Heart left ventricle (tissue), 16 donors: ENCODE measurements at regions not wholly inside any gene's neighbourhood (a gene's known extent, or its start where the extent isn't known, plus 50 kb on each side); places are given as distances from the start of the nearest gene placed in this dataset.

Source experiments
- ATAC-seq, 4 donors: fragments of 200-7000 bp; cut with Tn5 transposase; one replicate each; pipeline ENCODE4 v1.9.1; 2020 to 2022; ENCODE audit warnings: moderate library complexity in 4 of 4, mild to moderate bottlenecking in 3 of 4, moderate number of reproducible peaks in 1 of 4
- DNase-seq, 5 donors: peaks; one replicate each; pipeline ENCODE4 v3.0.0-alpha.2; 2020
- H3K27ac ChIP-seq, 12 donors: fragments of 200-600 bp; sonication (generic) in 4 of 12; one replicate each; pipeline versions ENCODE4 v1.5.0 to v1.8.0; 2016 to 2022; ENCODE audit warnings: mild to moderate bottlenecking in 2 of 12
- H3K27me3 ChIP-seq, 9 donors: fragments of 200-600 bp; sonication (generic) in 2 of 9; one replicate each; pipeline versions ENCODE4 v1.5.1 to v1.8.0; 2016 to 2022; ENCODE audit warnings: mild to moderate bottlenecking in 3 of 9
- H3K36me3 ChIP-seq, 9 donors: fragments of 200-600 bp; sonication (generic) in 2 of 9; one replicate each; pipeline versions ENCODE4 v1.5.0 to v1.8.0; 2018 to 2022; ENCODE audit warnings: mild to moderate bottlenecking in 2 of 9
- H3K4me1 ChIP-seq, 12 donors: fragments of 200-600 bp; sonication (generic) in 4 of 12; one replicate each; pipeline versions ENCODE4 v1.5.0 to v1.8.0; 2016 to 2022; ENCODE audit warnings: mild to moderate bottlenecking in 3 of 12
- H3K4me3 ChIP-seq, 12 donors: fragments of 200-600 bp; sonication (generic) in 4 of 12; one replicate each; pipeline versions ENCODE4 v1.5.0 to v1.8.0; 2017 to 2022; ENCODE audit warnings: mild to moderate bottlenecking in 9 of 12, moderate library complexity in 4 of 12
- H3K9me3 ChIP-seq, 12 donors: fragments of 200-600 bp; sonication (generic) in 4 of 12; one replicate each; pipeline versions ENCODE4 v1.5.0 to v1.8.0; 2016 to 2022; ENCODE audit warnings: mild to moderate bottlenecking in 1 of 12
- CTCF ChIP-seq, 12 donors: fragments of 200-600 bp; sonication (generic) in 4 of 12; IDR thresholded peaks; one replicate each; pipeline versions ENCODE4 v1.5.0 to v1.8.0; 2018 to 2022; ENCODE audit warnings: antibody characterized with exemption in 12 of 12, mild to moderate bottlenecking in 5 of 12
- POLR2A ChIP-seq, 2 donors: fragments of 450-650 bp; IDR thresholded peaks; one replicate each; pipeline ENCODE4 v1.6.1; 2017; ENCODE audit warnings: antibody characterized with exemption in 2 of 2, mild to moderate bottlenecking in 2 of 2, moderate library complexity in 2 of 2
- WGBS, 4 donors: extraction: QIAGEN DNeasy Blood & Tissue Kit in 2 of 4; methylation state at CpG; one replicate each; pipeline versions ENCODE4 v1.1.5 to v1.1.7; 2013 to 2018; 5-methylcytosine and 5-hydroxymethylcytosine counted together
- intact Hi-C, 10 donors: fragments of 100-400 bp; cut with DNase I; formaldehyde crosslinking; loops; one replicate each; pipeline versions ENCODE4 v1.11.1 to v1.14.2; 2022
- donor health status: ischemic (EF 13 %, LVEDD 7.1; RV severe dilation, severe dysfunction).
- donor health status: healthy with polysubstance abuse.
- donor health status: DM: no; HTN: yes; CAD: no.
- donor health status: DM: no; HTN: no; CAD: no.
- donor health status: ischemic (EF 25% LVEDD 6.9; RV normal size, moderate dysfunction).
- donor health status: ischemic (EF 25% LVEDD 5.7; RV mildly dilated, moderate dysfunction).
- donor health status: healthy.
- donor health status: DM: yes; HTN: yes; CAD: no.
- donor health status: ischemic (EF 35%, LVEDD 5.7; RV mildly dilated, moderate dysfunction).
- donor health status: nonischemic (EF 11% LVEDD 7.7; RV severe dilation, severe dysfunction).
- donor health status: DM: yes; HTN: yes; CAD: no.
- donor health status: PGD.
- donor health status: ischemic (EF 29% LVEDD 5.4; RV normal size, mild dysfunction).
- donor health status: nonischemic (EF 23%, LVEDD 6.1; RV moderate dilation, normal function).

DNA sequence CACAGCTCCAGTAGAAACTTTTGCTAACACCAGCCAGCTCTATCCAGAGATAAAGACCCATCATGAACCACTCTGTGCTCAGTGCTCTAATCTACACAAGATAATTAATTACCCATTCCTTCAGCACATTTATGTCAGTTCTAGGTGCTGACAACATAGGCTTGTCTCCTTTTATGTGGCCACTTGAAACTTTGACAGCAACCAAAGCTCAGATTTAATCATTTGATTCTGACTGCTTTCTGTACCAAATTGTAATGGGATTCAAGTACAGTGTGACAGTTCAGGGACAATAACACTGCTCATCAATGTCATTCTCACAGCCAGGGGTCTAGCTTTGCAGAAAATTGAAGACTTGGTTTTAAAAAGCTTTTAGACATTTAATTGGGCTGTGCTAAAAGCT lies 266.6 kb downstream of the KCTD12 start:
- H3K4me3 ChIP-seq = no peak overlapping the region
- H3K9me3 ChIP-seq = peaks cover 0 to 8% (median 0%) of the 10 kb centered on the region in 12 donors
- DNase-seq (no peak), ATAC-seq (no peak)
- no peaks in the 10 kb centered on the region for H3K36me3 ChIP-seq
- H3K27ac ChIP-seq = no peak overlapping the region
- H3K27me3 ChIP-seq = peaks cover 0 to 4% (median 0%) of the 10 kb centered on the region in 9 donors
- intact Hi-C loops = no loop called here
- TF ChIP-seq CTCF (IDR thresholded peaks at IDR 0.05) = no peak
- TF ChIP-seq POLR2A (IDR thresholded peaks at IDR 0.05) = no peak
- H3K4me1 ChIP-seq = peaks cover 0 to 20% (median 1%) of the 10 kb centered on the region in 12 donors

DNA sequence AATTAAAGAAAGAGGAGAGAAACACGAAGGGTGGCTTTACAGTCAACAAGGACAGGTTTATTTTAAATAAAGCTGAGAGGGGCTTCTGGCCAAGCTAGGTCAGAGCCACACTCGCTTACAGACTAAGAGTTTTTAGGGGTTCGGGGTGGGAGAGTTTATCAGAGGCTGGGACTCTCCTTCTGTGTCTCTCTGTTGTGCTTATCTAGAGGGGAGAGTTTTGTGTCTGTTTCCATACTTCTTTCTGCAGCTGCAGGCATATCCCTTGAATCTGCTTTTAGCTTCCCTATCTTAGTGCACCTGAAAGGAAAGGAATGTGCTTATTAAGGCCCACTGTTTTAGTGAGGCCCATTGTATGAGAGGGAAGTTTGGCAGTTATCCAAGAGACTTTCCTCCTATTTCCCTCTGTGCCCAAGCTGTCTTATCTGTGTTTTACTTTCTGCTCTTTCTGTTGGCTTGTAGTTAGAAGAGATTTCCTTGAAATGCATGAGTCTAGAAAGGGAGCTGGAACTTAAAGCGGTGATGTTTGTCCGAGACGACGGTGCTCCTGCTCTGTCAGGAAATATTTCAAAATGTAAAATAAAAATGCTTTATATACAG lies 275.3 kb downstream of the KCTD12 start:
- Histone ChIP-seq H3K27me3 (no peaks in the 10 kb centered on the region), H3K36me3 (no peaks in the 10 kb centered on the region), H3K27ac (no peak overlapping the region), H3K4me3 (no peak overlapping the region), H3K4me1 (peaks cover 0 to 5% (median 0%) of the 10 kb centered on the region in 12 donors), H3K9me3 (peaks cover 0 to 8% (median 0%) of the 10 kb centered on the region in 12 donors)
- DNase-seq (no peak), ATAC-seq (no peak)
- WGBS, 4 donors = 66 to 75% (median 68%) methylated on average over 7 of the region's 7 CpGs
- intact Hi-C loops = no loop called here
- no peak for TF ChIP-seq CTCF (IDR thresholded peaks at IDR 0.05)
- TF ChIP-seq POLR2A (IDR thresholded peaks at IDR 0.05) = no peak

GRCh38 chr13:76609643-76610042 lies 276.6 kb downstream of the KCTD12 start:
- 58 to 71% (median 62%) methylated on average over 2 of the region's 2 CpGs for WGBS, 4 donors
- intact Hi-C loops = no loop called here
- ATAC-seq = peak in 2 of 4 donors; percentile 26 to 88

DNA sequence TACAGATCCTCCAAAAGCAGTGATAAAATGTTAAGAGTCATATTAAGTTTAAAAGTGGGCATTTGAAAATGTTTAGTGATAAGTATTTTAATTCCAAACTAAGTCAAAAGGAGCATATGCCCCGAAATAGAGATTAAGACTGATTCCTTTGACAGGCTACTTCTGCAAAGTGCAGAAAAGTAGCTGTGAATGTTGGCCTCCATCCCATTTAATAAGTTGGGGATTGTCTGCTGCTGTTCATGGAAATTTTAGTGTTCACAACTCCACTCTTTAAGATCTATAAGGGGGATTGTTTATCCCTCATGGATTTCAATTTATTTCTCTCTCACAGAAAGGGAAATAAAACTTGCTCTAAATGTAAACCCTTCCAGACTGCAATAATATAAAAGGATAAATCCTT lies 278.3 kb downstream of the KCTD12 start:
- WGBS, 4 donors = 42 to 52% (median 49%) methylated on average over 1 of the region's 1 CpG
- H3K4me3 ChIP-seq = no peak overlapping the region
- DNase-seq = no peak
- no peaks in the 10 kb centered on the region for H3K36me3 ChIP-seq
- TF ChIP-seq POLR2A (IDR thresholded peaks at IDR 0.05) (no peak), CTCF (IDR thresholded peaks at IDR 0.05) (no peak)
- H3K9me3 ChIP-seq = peaks cover 0 to 8% (median 0%) of the 10 kb centered on the region in 12 donors
- peaks cover 0 to 5% (median 0%) of the 10 kb centered on the region in 12 donors for H3K4me1 ChIP-seq
- H3K27ac ChIP-seq = no peak overlapping the region
- no peaks in the 10 kb centered on the region for H3K27me3 ChIP-seq
- intact Hi-C loops = no loop called here
- ATAC-seq = no peak

More at GRCh38 chr13:76609643-76610042, 276.6 kb downstream of the KCTD12 start:
- no peak overlapping the region for H3K4me3 ChIP-seq
- peaks cover 0 to 8% (median 0%) of the 10 kb centered on the region in 12 donors for H3K9me3 ChIP-seq
- H3K36me3 ChIP-seq = no peaks in the 10 kb centered on the region
- no peaks in the 10 kb centered on the region for H3K27me3 ChIP-seq
- H3K4me1 ChIP-seq = peaks cover 0 to 5% (median 0%) of the 10 kb centered on the region in 12 donors
- TF ChIP-seq CTCF (IDR thresholded peaks at IDR 0.05) (no peak), POLR2A (IDR thresholded peaks at IDR 0.05) (no peak)
- no peak for DNase-seq
- no peak overlapping the region for H3K27ac ChIP-seq
